ENCODE measurements at regions not wholly inside any gene's neighbourhood (a gene's known extent, or its start where the extent isn't known, plus 50 kb on each side); places are given as distances from the start of the nearest gene placed in this dataset.

- H2AFZ ChIP-seq (ENCODE audit: low read length) = no peak overlapping the region
- no peak overlapping the region for H3K27ac ChIP-seq (ENCODE audit: low read depth, low read length, poor library complexity, severe bottlenecking)
- intact Hi-C loops (cut with micrococcal nuclease; ENCODE audit: unreplicated experiment) = no loop called here
- TF ChIP-seq, protein P1, sequence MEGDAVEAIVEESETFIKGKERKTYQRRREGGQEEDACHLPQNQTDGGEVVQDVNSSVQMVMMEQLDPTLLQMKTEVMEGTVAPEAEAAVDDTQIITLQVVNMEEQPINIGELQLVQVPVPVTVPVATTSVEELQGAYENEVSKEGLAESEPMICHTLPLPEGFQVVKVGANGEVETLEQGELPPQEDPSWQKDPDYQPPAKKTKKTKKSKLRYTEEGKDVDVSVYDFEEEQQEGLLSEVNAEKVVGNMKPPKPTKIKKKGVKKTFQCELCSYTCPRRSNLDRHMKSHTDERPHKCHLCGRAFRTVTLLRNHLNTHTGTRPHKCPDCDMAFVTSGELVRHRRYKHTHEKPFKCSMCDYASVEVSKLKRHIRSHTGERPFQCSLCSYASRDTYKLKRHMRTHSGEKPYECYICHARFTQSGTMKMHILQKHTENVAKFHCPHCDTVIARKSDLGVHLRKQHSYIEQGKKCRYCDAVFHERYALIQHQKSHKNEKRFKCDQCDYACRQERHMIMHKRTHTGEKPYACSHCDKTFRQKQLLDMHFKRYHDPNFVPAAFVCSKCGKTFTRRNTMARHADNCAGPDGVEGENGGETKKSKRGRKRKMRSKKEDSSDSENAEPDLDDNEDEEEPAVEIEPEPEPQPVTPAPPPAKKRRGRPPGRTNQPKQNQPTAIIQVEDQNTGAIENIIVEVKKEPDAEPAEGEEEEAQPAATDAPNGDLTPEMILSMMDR (conservative IDR thresholded peaks at IDR 0.05; ENCODE audit: low read length) = no peak
- TF ChIP-seq EZH2phosphoT487 (IDR thresholded peaks at IDR 0.05; ENCODE audit: borderline replicate concordance, low read depth, low read length) = no peak
- no peaks in the 10 kb centered on the region for H3K4me1 ChIP-seq (ENCODE audit: insufficient read depth, low read length, poor library complexity, severe bottlenecking)
- no peak overlapping the region for H3K4me3 ChIP-seq (ENCODE audit: low read depth, low read length, poor library complexity, severe bottlenecking)
- H3K9me3 ChIP-seq (ENCODE audit: low read length) = no peaks in the 10 kb centered on the region
- no TSS peak for BruUV-seq (replicated peaks)
- H3K9me2 ChIP-seq (ENCODE audit: insufficient read depth, low read length) = no peaks in the 10 kb centered on the region
- H3K79me2 ChIP-seq (ENCODE audit: insufficient read depth, low read depth, low read length) = no peaks in the 10 kb centered on the region
- no peak for DNase-seq (ENCODE audit: low spot score)
- CTCF ChIA-PET (ENCODE audit: unreplicated experiment) = no interaction called here
- no peaks in the 10 kb centered on the region for H3K36me3 ChIP-seq (ENCODE audit: insufficient read depth, low read length)
- no peak overlapping the region for H3K4me2 ChIP-seq (ENCODE audit: low read length)
- POLR2A ChIA-PET = no interaction called here
- no peaks in the 10 kb centered on the region for H4K20me1 ChIP-seq (ENCODE audit: insufficient read depth, low read length)
These were observed 67.2 kb upstream of the IFNE start for GRCh38 chr9:21549251-21549765.

GRCh38 chr9:21549890-21550289, 67.8 kb upstream of the IFNE start:
- H3K9me3 ChIP-seq (ENCODE audit: low read length) = no peaks in the 10 kb centered on the region
- H3K36me3 ChIP-seq (ENCODE audit: insufficient read depth, low read length) = no peaks in the 10 kb centered on the region
- ChIA-PET POLR2A (interaction anchor here (0.6 kb wide), 1 partner anchor 477 kb away, joined by 3 read pairs; no protein-coding TSS in a partner anchor), CTCF (ENCODE audit: unreplicated experiment) (no interaction called here)
- H3K79me2 ChIP-seq (ENCODE audit: insufficient read depth, low read depth, low read length) = no peaks in the 10 kb centered on the region
- H3K4me2 ChIP-seq (ENCODE audit: low read length) = no peak overlapping the region
- H3K9me2 ChIP-seq (ENCODE audit: insufficient read depth, low read length) = no peaks in the 10 kb centered on the region
- no peaks in the 10 kb centered on the region for H4K20me1 ChIP-seq (ENCODE audit: insufficient read depth, low read length)
- H3K4me3 ChIP-seq (ENCODE audit: low read depth, low read length, poor library complexity, severe bottlenecking) = no peak overlapping the region
- intact Hi-C loops (cut with micrococcal nuclease; ENCODE audit: unreplicated experiment) = no loop called here
- H3K4me1 ChIP-seq (ENCODE audit: insufficient read depth, low read length, poor library complexity, severe bottlenecking) = no peaks in the 10 kb centered on the region
- no peak overlapping the region for H3K27ac ChIP-seq (ENCODE audit: low read depth, low read length, poor library complexity, severe bottlenecking)
- no peak for DNase-seq (ENCODE audit: low spot score)
- TF ChIP-seq, protein P1 (conservative IDR thresholded peaks at IDR 0.05; ENCODE audit: low read length) = no peak
- TF ChIP-seq EZH2phosphoT487 (IDR thresholded peaks at IDR 0.05; ENCODE audit: borderline replicate concordance, low read depth, low read length) = no peak
- no TSS peak for BruUV-seq (replicated peaks)
- H2AFZ ChIP-seq (ENCODE audit: low read length) = no peak overlapping the region

DNA sequence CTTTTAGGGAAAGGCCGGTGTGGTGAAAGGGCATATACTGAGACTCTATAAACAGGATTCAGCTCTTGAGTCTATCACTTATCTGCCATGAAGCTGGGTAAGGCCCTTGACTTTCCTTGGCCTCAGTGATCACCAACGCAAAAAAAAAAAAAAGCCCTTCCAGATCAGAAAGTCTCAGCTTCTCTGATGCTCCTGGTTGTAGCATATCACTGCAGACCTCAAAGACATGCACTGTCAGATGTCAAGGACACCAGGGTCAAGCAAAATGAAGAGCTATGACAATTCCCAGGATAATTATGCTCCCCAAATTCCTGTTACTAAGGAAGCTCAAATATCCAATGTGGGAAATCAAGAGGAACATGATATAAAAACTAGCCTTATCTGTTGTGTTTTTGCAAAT, 68.3 kb upstream of the IFNE start:
- H3K4me2 ChIP-seq (ENCODE audit: low read length) = no peak overlapping the region
- no peaks in the 10 kb centered on the region for H3K9me3 ChIP-seq (ENCODE audit: low read length)
- DNase-seq (ENCODE audit: low spot score) = no peak
- H2AFZ ChIP-seq (ENCODE audit: low read length) = no peak overlapping the region
- H3K36me3 ChIP-seq (ENCODE audit: insufficient read depth, low read length) = no peaks in the 10 kb centered on the region
- CTCF ChIA-PET (ENCODE audit: unreplicated experiment) = no interaction called here
- POLR2A ChIA-PET = interaction anchor here (0.6 to 0.7 kb wide), 3 partner anchors 477 to 1961 kb away, joined by 3 to 4 read pairs (median 3); no protein-coding TSS in a partner anchor
- H3K4me3 ChIP-seq (ENCODE audit: low read depth, low read length, poor library complexity, severe bottlenecking) = no peak overlapping the region
- no peaks in the 10 kb centered on the region for H3K4me1 ChIP-seq (ENCODE audit: insufficient read depth, low read length, poor library complexity, severe bottlenecking)
- no peak overlapping the region for H3K27ac ChIP-seq (ENCODE audit: low read depth, low read length, poor library complexity, severe bottlenecking)
- H3K79me2 ChIP-seq (ENCODE audit: insufficient read depth, low read depth, low read length) = no peaks in the 10 kb centered on the region
- no peaks in the 10 kb centered on the region for H4K20me1 ChIP-seq (ENCODE audit: insufficient read depth, low read length)
- intact Hi-C loops (cut with micrococcal nuclease; ENCODE audit: unreplicated experiment) = no loop called here
- BruUV-seq (replicated peaks) = no TSS peak
- H3K9me2 ChIP-seq (ENCODE audit: insufficient read depth, low read length) = no peaks in the 10 kb centered on the region
- no peak for TF ChIP-seq EZH2phosphoT487 (IDR thresholded peaks at IDR 0.05; ENCODE audit: borderline replicate concordance, low read depth, low read length)
- TF ChIP-seq, protein P1 (conservative IDR thresholded peaks at IDR 0.05; ENCODE audit: low read length) = no peak
